HG03064 (cell line): ENCODE measurements at regions not wholly inside any gene's neighbourhood (a gene's known extent, or its start where the extent isn't known, plus 50 kb on each side); places are given as distances from the start of the nearest gene placed in this dataset.
"Not testable (repeated sequence)": the region's sequence is repeated elsewhere in the genome, so short reads cannot be mapped to it uniquely, and the experiment has no call there.

Source experiments
- ATAC-seq: cut with Tn5 transposase; IDR thresholded peaks from one replicate; pipeline ENCODE4 v1.9.1; 2021; ENCODE audit warnings: low read depth; ENCODE audit not compliant: unreplicated experiment

GRCh38 chr2:83364264-83364663, 1094.8 kb downstream of the SUCLG1 start:
- ATAC-seq, result no peak

- ATAC-seq, result not testable (repeated sequence)
Observed at GRCh38 chr2:83363138-83363537, 1095.9 kb downstream of the SUCLG1 start.

GRCh38 chr2:83359336-83359735, 1099.7 kb downstream of the SUCLG1 start:
- no peak for ATAC-seq

GRCh38 chr2:83342860-83343329, 1116.2 kb downstream of the SUCLG1 start:
- no peak for ATAC-seq

- ATAC-seq, result no peak
Observed at GRCh38 chr2:83340424-83340823, 1118.7 kb downstream of the SUCLG1 start.

GRCh38 chr2:83339942-83340341, 1119.1 kb downstream of the SUCLG1 start:
- ATAC-seq, result not testable (repeated sequence)

- no peak for ATAC-seq
Observed at GRCh38 chr2:83331810-83332209, 1127.3 kb downstream of the SUCLG1 start.

GRCh38 chr2:83323038-83323437, 1136.0 kb downstream of the SUCLG1 start:
- no peak for ATAC-seq

GRCh38 chr2:83320053-83320452, 1139.0 kb downstream of the SUCLG1 start:
- no peak for ATAC-seq

- no peak for ATAC-seq
Observed at GRCh38 chr2:83305758-83306378, 1153.2 kb downstream of the SUCLG1 start.

- ATAC-seq, result no peak
Observed at GRCh38 chr2:83291083-83291482, 1168.0 kb downstream of the SUCLG1 start.

- no peak for ATAC-seq
Observed at GRCh38 chr2:83282841-83283240, 1176.2 kb downstream of the SUCLG1 start.

- ATAC-seq, result no peak
Observed at GRCh38 chr2:83282043-83282795, 1176.9 kb downstream of the SUCLG1 start.

GRCh38 chr2:83280391-83280790, 1178.7 kb downstream of the SUCLG1 start:
- no peak for ATAC-seq

- no peak for ATAC-seq
Observed at GRCh38 chr2:83273322-83273721, 1185.8 kb downstream of the SUCLG1 start.

GRCh38 chr2:83261591-83262136, 1197.4 kb downstream of the SUCLG1 start:
- no peak for ATAC-seq

- no peak for ATAC-seq
Observed at GRCh38 chr2:83253848-83254247, 1205.2 kb downstream of the SUCLG1 start.

GRCh38 chr2:83251321-83251872, 1207.7 kb downstream of the SUCLG1 start:
- ATAC-seq, result no peak

- ATAC-seq, result not testable (repeated sequence)
Observed at GRCh38 chr2:83245806-83246537, 1213.1 kb downstream of the SUCLG1 start.

GRCh38 chr2:83240611-83241010, 1218.5 kb downstream of the SUCLG1 start:
- ATAC-seq, result no peak

GRCh38 chr2:83238111-83238510, 1221.0 kb downstream of the SUCLG1 start:
- ATAC-seq, result no peak
